Ecto neural progenitor cell (in vitro differentiated cells): ENCODE measurements at regions not wholly inside any gene's neighbourhood (a gene's known extent, or its start where the extent isn't known, plus 50 kb on each side); places are given as distances from the start of the nearest gene placed in this dataset.

Experiments
- DNase-seq: peaks from one replicate; pipeline ENCODE4 v3.0.0-alpha.2; 2018; ENCODE audit warnings: low spot score

GRCh38 chr6:170160628-170161611, 130.0 kb downstream of the DLL1 start:
- no peak for DNase-seq

GRCh38 chr6:170160031-170160627, 130.7 kb downstream of the DLL1 start:
- no peak for DNase-seq

- no peak for DNase-seq
Measured at GRCh38 chr6:170159022-170159965, 131.6 kb downstream of the DLL1 start.

GRCh38 chr6:170158296-170159021, 132.4 kb downstream of the DLL1 start:
- no peak for DNase-seq

- no peak for DNase-seq
Measured at GRCh38 chr6:170157567-170158218, 133.2 kb downstream of the DLL1 start.

GRCh38 chr6:170156448-170157375, 134.2 kb downstream of the DLL1 start:
- DNase-seq, result no peak

- DNase-seq, result no peak
Measured at GRCh38 chr6:170155464-170156196, 135.2 kb downstream of the DLL1 start.

- no peak for DNase-seq
Measured at GRCh38 chr6:170153436-170154319, 137.2 kb downstream of the DLL1 start.

GRCh38 chr6:170152989-170153388, 137.9 kb downstream of the DLL1 start:
- no peak for DNase-seq

GRCh38 chr6:170152124-170152926, 138.6 kb downstream of the DLL1 start:
- DNase-seq, result peak; percentile 73

GRCh38 chr6:170151804-170152123, 139.1 kb downstream of the DLL1 start:
- DNase-seq, result no peak

GRCh38 chr6:170151321-170151771, 139.5 kb downstream of the DLL1 start:
- no peak for DNase-seq

GRCh38 chr6:170150590-170150945, 140.3 kb downstream of the DLL1 start:
- no peak for DNase-seq

GRCh38 chr6:170149681-170150589, 140.9 kb downstream of the DLL1 start:
- no peak for DNase-seq

- DNase-seq, result no peak
Measured at GRCh38 chr6:170148709-170149470, 142.0 kb downstream of the DLL1 start.
